ENCODE measurements at regions not wholly inside any gene's neighbourhood (a gene's known extent, or its start where the extent isn't known, plus 50 kb on each side); places are given as distances from the start of the nearest gene placed in this dataset.
"Not testable (repeated sequence)": the region's sequence is repeated elsewhere in the genome, so short reads cannot be mapped to it uniquely, and the experiment has no call there.

GRCh38 chr14:105740961-105741360 is 214.6 kb downstream of the TMEM121 start:
- DNase-seq, result not testable (repeated sequence)

- DNase-seq, result not testable (repeated sequence)
Measured at GRCh38 chr14:105741707-105742530, 215.5 kb downstream of the TMEM121 start.

- no peak for DNase-seq
Measured at GRCh38 chr14:105742531-105742848, 216.1 kb downstream of the TMEM121 start.

GRCh38 chr14:105742904-105743701 is 216.7 kb downstream of the TMEM121 start:
- not testable (repeated sequence) for DNase-seq

GRCh38 chr14:105744213-105744787 is 217.9 kb downstream of the TMEM121 start:
- DNase-seq, result not testable (repeated sequence)

- no peak for DNase-seq
Measured at GRCh38 chr14:105745433-105746123, 219.2 kb downstream of the TMEM121 start.

- DNase-seq, result no peak
Measured at GRCh38 chr14:105746124-105746514, 219.7 kb downstream of the TMEM121 start.

- DNase-seq, result not testable (repeated sequence)
Measured at GRCh38 chr14:105746800-105747502, 220.6 kb downstream of the TMEM121 start.

- DNase-seq, result not testable (repeated sequence)
Measured at GRCh38 chr14:105747503-105748203, 221.3 kb downstream of the TMEM121 start.

GRCh38 chr14:105748204-105748578 is 221.8 kb downstream of the TMEM121 start:
- peak; percentile 41 for DNase-seq

- not testable (repeated sequence) for DNase-seq
Measured at GRCh38 chr14:105748710-105749109, 222.3 kb downstream of the TMEM121 start.

GRCh38 chr14:105749870-105750541 is 223.6 kb downstream of the TMEM121 start:
- DNase-seq, result not testable (repeated sequence)

- DNase-seq, result not testable (repeated sequence)
Measured at GRCh38 chr14:105751291-105751751, 224.9 kb downstream of the TMEM121 start.

GRCh38 chr14:105752420-105752819 is 226.0 kb downstream of the TMEM121 start:
- DNase-seq, result not testable (repeated sequence)

GRCh38 chr14:105760691-105761344 is 234.4 kb downstream of the TMEM121 start:
- no peak for DNase-seq

- not testable (repeated sequence) for DNase-seq
Measured at GRCh38 chr14:105761345-105761740, 235.0 kb downstream of the TMEM121 start.

GRCh38 chr14:105761842-105762241 is 235.5 kb downstream of the TMEM121 start:
- DNase-seq, result no peak

GRCh38 chr14:105762262-105762661 is 235.9 kb downstream of the TMEM121 start:
- DNase-seq, result not testable (repeated sequence)

GRCh38 chr14:105764254-105764901 is 238.0 kb downstream of the TMEM121 start:
- not testable (repeated sequence) for DNase-seq

Measured in NCI-H2171 (cell line).